HepG2 (cell line): ENCODE measurements at regions not wholly inside any gene's neighbourhood (a gene's known extent, or its start where the extent isn't known, plus 50 kb on each side); places are given as distances from the start of the nearest gene placed in this dataset.

Experiments
- ATF7 ChIP-seq, 2 experiments: fragments of 450-650 bp in 1 of 2; sonication (generic) in 1 of 2; formaldehyde crosslinking in 1 of 2; IDR thresholded peaks; 2 replicates each; pipeline versions ENCODE4 v1.4.0 to v1.6.1; 2016 to 2020; ENCODE audit warnings: antibody characterized with exemption in 1 of 2, mild to moderate bottlenecking in 1 of 2, missing genetic modification reagents in 1 of 2
- CTCF ChIP-seq: sonication (generic); formaldehyde crosslinking; IDR thresholded peaks from 2 replicates; pipeline ENCODE4 v1.5.0; 2020; ENCODE audit warnings: mild to moderate bottlenecking, missing genetic modification reagents, moderate library complexity
- JUN ChIP-seq: sonication (generic); formaldehyde crosslinking; IDR thresholded peaks from 2 replicates; pipeline ENCODE4 v1.4.0; 2020; ENCODE audit warnings: mild to moderate bottlenecking, missing genetic modification reagents
- MAX ChIP-seq: IDR thresholded peaks from 2 replicates; pipeline ENCODE4 v1.6.1; 2012; ENCODE audit warnings: inconsistent platforms
- RELA ChIP-seq: sonication (generic); formaldehyde crosslinking; IDR thresholded peaks from 2 replicates; pipeline ENCODE4 v1.4.0; 2020; ENCODE audit warnings: missing genetic modification reagents
- RXRA ChIP-seq: sonication (generic); formaldehyde crosslinking; IDR thresholded peaks from 2 replicates; pipeline ENCODE4 v1.5.1; 2020; ENCODE audit warnings: missing genetic modification reagents
- SUZ12 ChIP-seq: fragments of 150-350 bp; IDR thresholded peaks from 2 replicates; pipeline ENCODE4 v1.6.1; 2014; ENCODE audit warnings: low read depth, low read length
- ZNF510 ChIP-seq: sonication (generic); formaldehyde crosslinking; IDR thresholded peaks from 2 replicates; pipeline ENCODE4 v1.4.0; 2020; ENCODE audit warnings: low read depth, mild to moderate bottlenecking, missing genetic modification reagents
- ZNF543 ChIP-seq: sonication (generic); formaldehyde crosslinking; IDR thresholded peaks from 2 replicates; pipeline ENCODE4 v1.4.0; 2020; ENCODE audit warnings: mild to moderate bottlenecking, missing genetic modification reagents

- no peak for TF ChIP-seq JUN (CRISPR knock-in tag)
- TF ChIP-seq RXRA (CRISPR knock-in tag): no peak
- TF ChIP-seq CTCF: no peak
- no peak for TF ChIP-seq SUZ12
- TF ChIP-seq ZNF543 (CRISPR knock-in tag): no peak
- TF ChIP-seq ZNF510 (CRISPR knock-in tag): no peak
- TF ChIP-seq RELA: no peak
- no peak for TF ChIP-seq MAX
- TF ChIP-seq ATF7 (IDR thresholded peaks at IDR 0.05): no peak
- TF ChIP-seq ATF7 (CRISPR knock-in tag; IDR thresholded peaks at IDR 0.05): no peak
These were observed 241.6 kb upstream of the NOVA1 start for GRCh38 chr14:26839481-26839880.
